ENCODE measurements at regions not wholly inside any gene's neighbourhood (a gene's known extent, or its start where the extent isn't known, plus 50 kb on each side); places are given as distances from the start of the nearest gene placed in this dataset.

DNA sequence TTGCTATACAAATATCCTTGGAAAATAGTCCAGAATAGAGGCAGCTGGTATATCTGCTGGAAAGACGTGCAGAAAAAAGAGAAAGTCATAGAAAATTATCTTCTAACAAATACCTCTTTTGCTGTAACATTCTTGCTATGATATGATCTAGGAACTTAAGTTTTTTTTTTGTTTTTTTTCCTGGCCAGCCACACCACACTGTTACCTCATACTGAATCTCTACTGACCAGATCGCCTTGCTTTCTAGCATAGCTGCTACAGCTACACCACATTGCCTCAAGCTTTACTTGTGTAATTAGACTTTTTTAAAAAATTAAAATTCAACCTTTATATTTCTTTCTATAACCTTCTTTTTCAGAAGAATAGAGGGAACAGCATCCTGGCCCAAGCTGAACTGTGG, 142.2 kb upstream of the PRLR start:
- BruUV-seq (replicated peaks), result no TSS peak
- Histone ChIP-seq H3K79me2 (ENCODE audit: control insufficient read depth, insufficient read depth, low read length) (no peaks in the 10 kb centered on the region), H3K4me3 (no peak overlapping the region), H3K36me3 (ENCODE audit: control insufficient read depth, insufficient read depth, low read length) (no peaks in the 10 kb centered on the region), H2AFZ (ENCODE audit: low read depth, low read length) (no peak overlapping the region), H3K4me1 (replicated peaks in 1 of 2; ENCODE audit: control insufficient read depth in 2 of 2, insufficient read depth in 2 of 2, low read length in 2 of 2) (no peaks in the 10 kb centered on the region), H3K9me1 (ENCODE audit: control insufficient read depth, insufficient read depth, low read length) (no peaks in the 10 kb centered on the region), H3K27ac (ENCODE audit: extremely low read depth, low read depth, low read length) (no peak overlapping the region), H3K27me3 (ENCODE audit: control insufficient read depth in 2 of 2, insufficient read depth in 2 of 2, low read length in 2 of 2) (no peaks in the 10 kb centered on the region), H3K9ac (ENCODE audit: insufficient read depth in 1 of 2, low read depth in 2 of 2, low read length in 2 of 2) (no peak overlapping the region), H4K20me1 (replicated peaks; ENCODE audit: control insufficient read depth, insufficient read depth, low read length) (no peaks in the 10 kb centered on the region), H3K9me3 (replicated peaks; ENCODE audit: control insufficient read depth, insufficient read depth, low read depth, low read length) (no peaks in the 10 kb centered on the region; the same call in 1 of the 2 replicates), H3K4me2 (ENCODE audit: insufficient read depth, low read length) (no peak overlapping the region)
- 0% methylated on average over 2 of the region's 2 CpGs for WGBS (ENCODE audit: insufficient coverage, low coverage, missing lambda C conversion rate)
- intact Hi-C loops (cut with micrococcal nuclease) (no loop called here), in situ Hi-C loops (cut with MboI) (no loop called here)
- CTCF ChIA-PET (ENCODE audit: low intra/inter-chr PET ratio), result no interaction called here
- ATAC-seq, result no peak
- POLR2A ChIA-PET, result no interaction called here
- no peak for FAIRE-seq
- TF ChIP-seq ZNF277 (CRISPR knock-in tag; IDR thresholded peaks at IDR 0.05; ENCODE audit: borderline replicate concordance), result no peak
- TF ChIP-seq ZNF668 (CRISPR knock-in tag; IDR thresholded peaks at IDR 0.05), result no peak
- no peak for TF ChIP-seq E2F3 (CRISPR knock-in tag; IDR thresholded peaks at IDR 0.05)
- no peak for TF ChIP-seq ZNF324 (CRISPR knock-in tag; IDR thresholded peaks at IDR 0.05)
- TF ChIP-seq NR1H2 (CRISPR knock-in tag; IDR thresholded peaks at IDR 0.05), result no peak
- no peak for TF ChIP-seq POLR3A (IDR thresholded peaks at IDR 0.05; ENCODE audit: borderline replicate concordance, extremely low read depth, insufficient read depth, insufficient read length)
- TF ChIP-seq CBX3 (IDR thresholded peaks at IDR 0.05; ENCODE audit: borderline replicate concordance in 1 of 2, low read length in 2 of 2), result no peak
- TF ChIP-seq CEBPB (tag; IDR thresholded peaks at IDR 0.05), result no peak
- DNase-seq (ENCODE audit: extremely low read depth in 1 of 4, low spot score in 3 of 4), result no peak
